Right lobe of liver (tissue), 6 donors: ENCODE measurements at regions not wholly inside any gene's neighbourhood (a gene's known extent, or its start where the extent isn't known, plus 50 kb on each side); places are given as distances from the start of the nearest gene placed in this dataset.

Source experiments
- ATAC-seq, 4 donors: fragments of 200-7000 bp; cut with Tn5 transposase; one replicate each; pipeline ENCODE4 v1.9.1; 2020; ENCODE audit warnings: mild to moderate bottlenecking in 4 of 4, moderate library complexity in 4 of 4
- DNase-seq, 3 donors: peaks; one replicate each; pipeline ENCODE4 v3.0.0-alpha.2; 2020
- H3K27ac ChIP-seq, 3 donors: fragments of 200-600 bp; one replicate each; pipeline ENCODE4 v1.8.0; 2022
- H3K27me3 ChIP-seq, 2 donors: fragments of 200-600 bp; one replicate each; pipeline ENCODE4 v1.8.0; 2022
- H3K36me3 ChIP-seq, 4 donors: fragments of 200-600 bp; sonication (generic) in 1 of 4; one replicate each; pipeline versions ENCODE4 v1.5.1 to v1.8.0; 2017 to 2022; ENCODE audit warnings: control low read depth in 1 of 4
- H3K4me1 ChIP-seq, 4 donors: fragments of 200-600 bp; sonication (generic) in 1 of 4; one replicate each; pipeline versions ENCODE4 v1.5.1 to v1.8.0; 2017 to 2022; ENCODE audit warnings: control low read depth in 1 of 4
- H3K4me3 ChIP-seq, 3 donors: fragments of 200-600 bp; one replicate each; pipeline ENCODE4 v1.8.0; 2022
- H3K9me3 ChIP-seq, 4 donors: fragments of 200-600 bp; sonication (generic) in 1 of 4; one replicate each; pipeline versions ENCODE4 v1.5.1 to v1.8.0; 2017 to 2022; ENCODE audit warnings: control low read depth in 1 of 4
- POLR2A ChIP-seq: fragments of 450-650 bp; IDR thresholded peaks from one replicate; pipeline ENCODE4 v1.6.1; 2017; ENCODE audit warnings: antibody characterized with exemption, mild to moderate bottlenecking
- WGBS: methylation state at CpG from one replicate; pipeline ENCODE4 v1.1.6; 2018; ENCODE audit warnings: low coverage, low lambda C conversion rate; ENCODE audit not compliant: insufficient coverage; ENCODE audit errors: missing lambda C conversion rate; 5-methylcytosine and 5-hydroxymethylcytosine counted together
- intact Hi-C, 2 donors: fragments of 100-400 bp; cut with DNase I; formaldehyde crosslinking; loops; one replicate each; pipeline versions ENCODE4 v1.11.2 to v1.14.1; 2022
- TF ChIP-seq, protein P1 (sequence below), 4 donors: fragments of 200-600 bp in 3 of 4; fragments of 450-650 bp in 1 of 4; IDR thresholded peaks; one replicate each; pipeline versions ENCODE4 v1.5.1 to v1.8.0; 2016 to 2022; ENCODE audit warnings: antibody characterized with exemption in 4 of 4, mild to moderate bottlenecking in 2 of 4
- donor health status: DM: no; HTN: yes; CAD: no.
- donor health status: DM: no; HTN: no; CAD: no.
- donor health status: DM: no; HTN: no; CAD: no.
- donor health status: DM: no; HTN: yes; CAD: no.
- donor health status: DM: no; HTN: yes; CAD: no.

DNA sequence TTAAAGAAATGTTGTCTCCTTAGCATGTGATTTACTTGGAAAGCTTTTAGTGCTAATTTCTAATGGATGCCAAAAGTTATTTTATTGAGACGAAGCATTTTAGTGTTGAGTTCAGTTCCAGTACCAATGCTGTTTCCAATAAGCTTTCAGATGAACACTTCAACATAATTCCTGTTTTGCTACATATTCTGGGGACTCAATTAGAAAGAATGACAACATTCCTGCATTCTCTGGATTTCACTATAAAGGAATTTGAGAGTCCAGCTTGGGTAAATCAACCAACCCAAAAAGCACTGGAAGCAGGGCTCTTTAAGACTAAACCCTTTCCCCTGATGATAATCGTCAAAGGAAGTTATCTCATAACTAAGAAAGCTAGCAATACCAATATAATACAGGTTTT lies 353.0 kb upstream of the TMTC1 start:
- Histone ChIP-seq H3K4me3 (no peak overlapping the region), H3K27ac (no peak overlapping the region), H3K9me3 (no peaks in the 10 kb centered on the region), H3K27me3 (no peaks in the 10 kb centered on the region), H3K36me3 (no peaks in the 10 kb centered on the region), H3K4me1 (no peaks in the 10 kb centered on the region)
- WGBS: 55% methylated on average over 2 of the region's 2 CpGs
- no peak for ATAC-seq
- TF ChIP-seq POLR2A: no peak
- TF ChIP-seq, protein P1, sequence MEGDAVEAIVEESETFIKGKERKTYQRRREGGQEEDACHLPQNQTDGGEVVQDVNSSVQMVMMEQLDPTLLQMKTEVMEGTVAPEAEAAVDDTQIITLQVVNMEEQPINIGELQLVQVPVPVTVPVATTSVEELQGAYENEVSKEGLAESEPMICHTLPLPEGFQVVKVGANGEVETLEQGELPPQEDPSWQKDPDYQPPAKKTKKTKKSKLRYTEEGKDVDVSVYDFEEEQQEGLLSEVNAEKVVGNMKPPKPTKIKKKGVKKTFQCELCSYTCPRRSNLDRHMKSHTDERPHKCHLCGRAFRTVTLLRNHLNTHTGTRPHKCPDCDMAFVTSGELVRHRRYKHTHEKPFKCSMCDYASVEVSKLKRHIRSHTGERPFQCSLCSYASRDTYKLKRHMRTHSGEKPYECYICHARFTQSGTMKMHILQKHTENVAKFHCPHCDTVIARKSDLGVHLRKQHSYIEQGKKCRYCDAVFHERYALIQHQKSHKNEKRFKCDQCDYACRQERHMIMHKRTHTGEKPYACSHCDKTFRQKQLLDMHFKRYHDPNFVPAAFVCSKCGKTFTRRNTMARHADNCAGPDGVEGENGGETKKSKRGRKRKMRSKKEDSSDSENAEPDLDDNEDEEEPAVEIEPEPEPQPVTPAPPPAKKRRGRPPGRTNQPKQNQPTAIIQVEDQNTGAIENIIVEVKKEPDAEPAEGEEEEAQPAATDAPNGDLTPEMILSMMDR (IDR thresholded peaks at IDR 0.05): no peak
- DNase-seq: no peak
- intact Hi-C loops: no loop called here

DNA sequence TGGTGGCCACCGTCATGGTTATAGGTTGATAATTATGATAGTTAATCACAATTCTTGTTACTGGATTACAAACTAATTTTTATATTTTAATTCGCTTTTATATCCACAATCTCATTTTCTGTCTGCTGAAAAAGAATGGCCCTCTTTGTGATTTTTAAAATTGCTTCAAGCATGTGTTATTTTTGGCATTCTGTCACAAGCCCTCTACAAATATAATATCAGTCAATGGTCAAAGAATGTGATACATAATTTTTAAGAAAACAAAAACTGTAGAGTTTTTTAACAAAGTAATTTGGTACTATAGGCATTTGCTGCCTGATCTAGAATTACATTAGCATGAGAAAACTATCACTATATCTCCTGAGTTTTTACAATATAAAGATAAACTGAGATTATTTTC lies 352.0 kb upstream of the TMTC1 start:
- Histone ChIP-seq H3K9me3 (no peaks in the 10 kb centered on the region), H3K27me3 (no peaks in the 10 kb centered on the region), H3K27ac (no peak overlapping the region), H3K4me1 (no peaks in the 10 kb centered on the region), H3K4me3 (no peak overlapping the region), H3K36me3 (no peaks in the 10 kb centered on the region)
- ATAC-seq: no peak
- intact Hi-C loops: no loop called here
- WGBS: 55% methylated on average over 2 of the region's 2 CpGs
- DNase-seq: no peak
- TF ChIP-seq POLR2A: no peak
- TF ChIP-seq, protein P1 (IDR thresholded peaks at IDR 0.05): no peak

DNA sequence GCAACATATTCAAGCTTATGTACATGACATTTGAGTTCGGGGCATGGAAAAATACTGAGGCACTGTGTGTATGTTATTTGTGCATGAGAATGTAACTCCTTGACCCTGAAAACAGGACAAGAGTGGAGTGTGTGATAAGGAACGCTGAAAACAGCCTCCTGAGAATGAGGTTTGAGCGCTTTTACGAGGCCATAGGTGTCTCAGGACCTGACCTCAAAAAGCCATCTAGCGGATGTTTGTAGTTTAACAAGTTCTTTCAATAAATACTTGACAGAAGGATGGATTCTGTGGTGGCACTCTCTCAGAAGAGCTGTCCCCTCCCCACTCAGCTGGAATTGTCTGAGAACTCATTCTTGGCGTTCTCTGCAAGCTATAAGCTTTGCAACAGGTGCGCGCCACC lies 350.5 kb upstream of the TMTC1 start:
- Histone ChIP-seq H3K4me1 (no peaks in the 10 kb centered on the region), H3K27ac (no peak overlapping the region), H3K9me3 (no peaks in the 10 kb centered on the region), H3K4me3 (no peak overlapping the region), H3K36me3 (no peaks in the 10 kb centered on the region), H3K27me3 (no peaks in the 10 kb centered on the region)
- ATAC-seq (no peak), DNase-seq (no peak)
- TF ChIP-seq POLR2A: no peak
- TF ChIP-seq, protein P1 (IDR thresholded peaks at IDR 0.05): no peak
- intact Hi-C loops: no loop called here
- WGBS: 61% methylated on average over 8 of the region's 8 CpGs

DNA sequence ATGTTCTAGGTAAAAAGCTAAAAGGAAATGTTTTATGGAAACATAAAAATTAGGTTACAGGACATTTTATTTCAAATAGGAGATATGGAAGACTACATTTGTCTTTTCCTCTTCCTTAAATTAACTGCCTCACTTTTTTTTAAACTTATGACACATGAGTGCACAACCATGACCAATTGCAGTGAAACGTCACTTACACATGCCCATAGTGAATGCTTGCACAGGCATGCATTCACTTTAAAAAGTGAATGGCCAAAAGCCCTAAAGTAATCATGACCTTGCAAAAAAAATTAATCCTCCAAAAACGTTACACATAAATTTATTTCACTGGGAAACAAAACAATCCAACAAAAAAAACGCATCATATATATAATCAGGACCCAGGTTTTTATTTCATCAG lies 343.2 kb upstream of the TMTC1 start:
- H3K27ac ChIP-seq: no peak overlapping the region
- no peaks in the 10 kb centered on the region for H3K36me3 ChIP-seq
- H3K9me3 ChIP-seq: no peaks in the 10 kb centered on the region
- ATAC-seq: no peak
- DNase-seq: no peak
- no peak for TF ChIP-seq POLR2A
- TF ChIP-seq, protein P1 (IDR thresholded peaks at IDR 0.05): no peak
- no peaks in the 10 kb centered on the region for H3K4me1 ChIP-seq
- intact Hi-C loops: no loop called here
- 39% methylated on average over 3 of the region's 3 CpGs for WGBS
- no peaks in the 10 kb centered on the region for H3K27me3 ChIP-seq
- no peak overlapping the region for H3K4me3 ChIP-seq

DNA sequence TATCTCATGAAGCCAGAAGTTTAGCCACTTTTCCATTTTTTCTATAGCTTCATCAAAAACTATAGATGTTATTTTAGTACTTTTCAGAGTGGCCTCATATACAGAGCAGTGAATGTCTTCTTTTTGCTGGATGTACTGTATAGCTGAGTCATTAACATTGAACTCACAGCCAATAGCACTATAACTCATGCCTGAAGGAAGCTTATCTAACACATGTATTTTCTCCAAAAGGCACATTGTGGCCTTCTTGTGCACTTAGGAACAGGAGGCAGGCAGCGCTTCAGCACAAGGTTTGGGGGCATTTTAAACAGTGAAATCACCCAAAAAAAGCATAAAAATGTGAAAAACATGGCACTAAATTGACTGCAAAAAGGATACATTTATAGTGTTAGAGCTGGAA lies 336.8 kb upstream of the TMTC1 start:
- DNase-seq (no peak), ATAC-seq (no peak)
- Histone ChIP-seq H3K36me3 (no peaks in the 10 kb centered on the region), H3K4me3 (no peak overlapping the region), H3K27me3 (no peaks in the 10 kb centered on the region), H3K27ac (no peak overlapping the region), H3K9me3 (no peaks in the 10 kb centered on the region), H3K4me1 (no peaks in the 10 kb centered on the region)
- 68% methylated on average over 1 of the region's 1 CpG for WGBS
- TF ChIP-seq POLR2A: no peak
- TF ChIP-seq, protein P1 (IDR thresholded peaks at IDR 0.05): no peak
- intact Hi-C loops: no loop called here
